NOMO-1 (cell line): ENCODE measurements at regions not wholly inside any gene's neighbourhood (a gene's known extent, or its start where the extent isn't known, plus 50 kb on each side); places are given as distances from the start of the nearest gene placed in this dataset.

Experiments used
- DNase-seq, 2 experiments: peaks; one replicate each; lab custom pipeline; 2025; ENCODE audit not compliant: unreplicated experiment in 2 of 2; lab: John Stamatoyannopoulos, UW

DNA sequence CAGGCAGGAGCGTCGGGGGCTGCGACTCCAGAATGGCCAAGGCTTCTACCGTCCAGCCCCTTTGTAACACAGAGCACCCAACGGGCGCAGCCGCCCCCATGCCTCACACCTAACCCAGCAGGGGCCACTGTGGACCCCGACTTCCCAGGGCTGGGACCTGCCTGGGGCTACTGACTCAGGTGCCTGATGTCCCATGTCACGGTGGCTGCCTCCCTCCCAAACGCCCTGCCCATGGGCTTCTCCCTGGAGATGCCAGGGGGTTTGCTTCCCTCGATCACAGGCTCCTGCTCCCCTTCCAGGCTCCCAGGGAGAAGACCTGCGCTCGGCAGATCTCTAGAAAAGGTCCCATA, 84.0 kb downstream of the MYEOV start:
- no peak for DNase-seq

DNA sequence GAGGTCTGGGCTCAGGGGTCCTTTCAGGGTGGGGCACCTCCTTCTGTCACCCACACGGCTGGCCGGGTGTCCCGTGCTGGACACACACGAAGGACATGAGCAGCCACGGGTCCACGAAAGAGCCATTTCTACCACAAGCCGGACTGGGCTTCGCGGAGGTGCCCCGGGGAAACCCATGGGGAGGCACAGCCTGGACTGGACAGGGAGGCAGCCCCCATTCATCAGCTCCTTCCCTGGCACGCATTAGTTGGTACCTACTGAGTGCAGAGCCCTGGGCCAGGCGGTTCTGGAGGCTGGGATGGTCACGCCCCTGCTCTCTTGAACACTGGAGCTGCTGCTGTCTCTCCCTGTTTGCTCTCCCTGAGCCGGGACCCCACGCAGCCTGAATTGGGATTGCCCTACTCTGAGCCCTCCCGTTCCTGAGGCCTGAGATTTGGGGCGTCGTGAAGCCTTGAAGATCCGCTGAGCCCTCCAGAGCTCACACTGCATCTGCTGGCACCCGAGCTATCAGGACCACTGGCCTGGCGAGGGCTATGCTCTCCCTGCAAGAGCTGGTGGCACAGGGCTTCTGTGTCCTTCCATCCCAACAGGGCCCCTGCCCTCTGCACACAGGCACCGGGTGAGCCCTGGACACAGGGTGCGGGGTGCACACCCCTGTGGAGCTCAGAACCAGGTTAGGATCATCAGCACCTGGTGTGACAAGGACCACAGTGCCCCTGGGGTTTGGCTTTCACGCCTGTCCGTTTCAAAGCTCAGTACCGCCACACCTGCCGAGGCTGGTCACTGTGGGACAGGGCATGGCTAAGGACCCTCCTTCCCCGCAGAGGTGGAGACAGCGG, 84.6 kb downstream of the MYEOV start:
- DNase-seq: no peak

DNA sequence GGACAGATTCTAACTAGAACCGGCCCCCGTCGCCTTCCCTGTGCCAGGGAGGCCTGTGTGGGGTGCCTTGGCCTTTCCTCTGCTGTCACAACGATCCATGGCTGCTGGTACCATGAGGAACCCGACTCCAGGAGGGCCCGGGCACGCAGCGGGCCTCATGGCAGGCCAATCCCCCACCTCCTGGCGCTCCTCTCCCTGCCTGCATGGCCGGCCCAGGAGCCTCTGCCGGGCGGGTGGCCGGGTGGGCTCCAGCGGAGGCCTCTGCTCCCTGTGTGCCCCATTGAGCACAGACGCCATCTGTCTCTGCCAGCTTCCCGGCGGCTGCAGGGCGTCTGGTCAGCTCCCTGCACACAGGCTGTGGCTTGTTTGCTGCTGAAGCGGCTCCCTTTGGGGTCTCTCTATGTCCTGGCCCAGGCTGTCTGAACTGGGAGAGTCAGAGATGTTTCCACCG, 86.5 kb downstream of the MYEOV start:
- DNase-seq: no peak

DNA sequence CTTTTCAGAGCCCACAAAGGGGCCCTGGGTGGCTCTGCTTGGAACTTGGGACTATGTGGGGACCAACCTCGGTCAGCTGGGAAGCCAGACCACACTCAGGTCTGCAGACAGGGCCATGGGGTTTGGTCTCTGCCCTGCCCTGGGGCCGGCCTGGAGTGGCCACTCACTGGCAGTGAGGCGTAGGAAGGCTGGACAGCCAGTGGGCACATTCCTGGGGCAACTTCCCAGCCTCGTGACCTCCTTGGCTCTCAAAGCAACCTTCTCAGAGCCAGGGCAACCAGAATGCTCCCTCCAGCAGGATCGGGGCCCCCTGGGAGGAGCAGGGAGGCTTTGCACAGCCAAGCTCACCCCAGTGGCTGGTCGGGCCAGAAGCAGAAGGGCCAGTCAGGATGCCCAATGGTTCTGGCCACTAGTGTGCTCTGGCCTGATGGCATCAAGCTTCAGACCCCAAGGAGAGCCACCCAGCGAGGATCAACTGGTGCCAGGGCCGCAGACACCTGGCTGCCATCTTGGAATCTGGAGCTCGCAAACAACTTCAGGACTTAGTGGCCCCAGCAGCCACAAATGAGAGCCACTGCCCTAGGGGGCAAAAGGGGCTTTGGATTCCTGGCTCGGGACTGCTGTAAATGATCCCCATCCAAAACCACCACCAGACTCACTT, 87.1 kb downstream of the MYEOV start:
- DNase-seq: no peak

DNA sequence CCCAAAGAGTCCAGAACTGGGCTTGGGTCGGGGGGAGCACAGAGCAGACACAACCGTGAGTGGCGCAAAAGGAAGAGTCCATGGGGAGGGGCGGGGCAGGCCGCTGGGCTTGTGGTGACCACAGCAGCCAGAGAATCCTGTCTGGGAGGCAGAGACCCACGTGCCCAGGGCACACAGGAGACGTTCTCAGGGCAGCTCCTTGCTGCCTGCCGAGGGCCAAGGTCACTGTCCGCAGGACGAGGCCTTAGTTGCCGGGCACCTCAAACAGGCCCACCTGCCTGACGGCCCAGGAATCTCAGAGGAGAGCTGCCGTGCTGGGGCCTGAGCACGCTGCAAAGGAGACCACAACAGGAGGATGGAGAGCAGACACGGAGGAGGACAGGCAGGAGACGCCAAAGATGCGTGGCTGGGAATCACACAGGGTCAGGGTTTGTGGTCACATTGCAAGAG, 87.8 kb downstream of the MYEOV start:
- no peak for DNase-seq

DNA sequence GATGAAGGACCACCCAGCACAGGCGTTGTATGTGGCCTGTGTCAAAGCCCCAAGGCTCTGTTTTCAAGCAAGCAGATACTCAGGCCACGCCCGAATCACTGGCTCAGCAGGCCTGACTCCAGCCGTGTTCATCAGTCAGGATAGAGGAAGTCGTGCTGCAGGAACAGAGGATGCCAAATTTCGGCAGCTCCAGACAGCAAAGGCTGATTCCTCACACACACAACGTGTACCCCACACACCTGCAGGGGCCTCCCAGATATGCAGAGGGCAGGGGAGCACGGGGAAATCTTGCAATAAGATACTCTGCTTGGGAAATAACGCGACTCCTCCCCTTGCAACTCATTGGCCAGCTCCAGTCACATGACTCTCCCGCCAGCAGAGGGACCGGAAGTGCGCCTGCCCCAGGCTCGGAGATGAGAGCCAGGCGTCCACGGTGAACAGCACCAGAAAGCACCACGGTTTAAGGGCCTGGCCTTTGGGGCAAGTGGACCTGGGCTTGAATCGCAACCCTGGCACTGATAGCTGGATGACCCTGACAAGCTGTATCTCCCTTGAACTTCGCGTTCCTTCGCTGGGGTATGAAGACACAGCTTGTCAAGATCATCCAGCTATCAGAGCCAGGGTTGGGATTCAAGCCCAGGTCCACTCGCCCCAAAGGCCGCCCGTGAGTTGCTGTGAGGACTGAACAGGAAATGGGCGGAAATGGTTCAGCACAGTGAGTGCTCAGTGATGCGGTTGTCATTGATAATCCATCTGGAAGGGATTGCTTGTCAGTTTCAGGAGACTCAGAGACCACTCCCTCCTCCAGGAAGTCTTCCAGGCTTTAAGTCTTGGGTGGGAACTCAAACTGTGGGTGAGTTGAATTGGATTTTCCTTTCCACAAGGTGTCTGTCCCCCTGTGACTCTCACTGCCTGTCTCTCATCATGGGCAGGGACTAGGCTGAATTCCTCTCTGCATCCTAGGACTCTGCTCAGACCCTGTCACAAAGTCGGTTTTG, 88.5 kb downstream of the MYEOV start:
- DNase-seq: peak; percentile 46 to 56

DNA sequence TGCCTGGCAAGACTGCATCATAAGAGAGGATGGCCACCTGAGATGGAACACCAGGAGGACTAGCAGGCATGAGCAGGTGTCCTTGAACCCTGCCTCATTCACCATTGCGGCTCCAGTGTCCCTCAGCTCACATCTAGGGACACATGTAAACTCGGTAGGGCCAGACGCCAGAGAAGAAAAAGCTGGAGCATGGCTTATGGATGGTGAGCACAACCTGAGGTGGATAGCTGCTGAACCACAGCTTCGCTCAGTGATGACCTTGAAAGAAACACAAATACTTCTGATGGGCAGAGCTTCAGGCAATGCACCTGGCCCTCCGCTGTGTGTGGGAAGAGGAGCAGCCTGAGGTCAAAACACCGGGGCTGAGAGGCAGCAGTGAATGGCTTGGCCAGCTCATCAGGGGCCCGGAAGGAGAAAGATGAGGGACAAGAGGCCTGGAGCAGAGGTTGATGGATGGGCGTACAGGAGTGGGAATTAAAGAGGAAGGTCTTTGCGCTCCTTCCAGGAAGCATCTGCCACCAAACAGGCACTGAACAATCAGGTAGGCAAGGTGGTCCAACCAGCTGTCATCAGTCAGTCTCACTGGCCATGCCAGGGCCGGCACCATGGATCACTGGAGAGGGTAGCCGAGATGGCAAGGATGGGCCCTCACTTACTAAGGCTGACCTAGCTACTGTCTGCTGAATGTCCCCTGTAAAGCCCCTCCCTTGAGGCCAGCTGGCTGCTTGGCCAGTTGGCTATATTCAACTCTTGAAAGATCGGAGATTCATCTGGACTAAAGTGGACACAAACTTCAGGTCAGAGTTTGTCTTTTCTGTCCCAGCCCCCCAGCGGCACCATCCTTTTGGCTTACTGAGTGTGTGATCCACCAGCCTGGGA, 89.7 kb downstream of the MYEOV start:
- no peak for DNase-seq

DNA sequence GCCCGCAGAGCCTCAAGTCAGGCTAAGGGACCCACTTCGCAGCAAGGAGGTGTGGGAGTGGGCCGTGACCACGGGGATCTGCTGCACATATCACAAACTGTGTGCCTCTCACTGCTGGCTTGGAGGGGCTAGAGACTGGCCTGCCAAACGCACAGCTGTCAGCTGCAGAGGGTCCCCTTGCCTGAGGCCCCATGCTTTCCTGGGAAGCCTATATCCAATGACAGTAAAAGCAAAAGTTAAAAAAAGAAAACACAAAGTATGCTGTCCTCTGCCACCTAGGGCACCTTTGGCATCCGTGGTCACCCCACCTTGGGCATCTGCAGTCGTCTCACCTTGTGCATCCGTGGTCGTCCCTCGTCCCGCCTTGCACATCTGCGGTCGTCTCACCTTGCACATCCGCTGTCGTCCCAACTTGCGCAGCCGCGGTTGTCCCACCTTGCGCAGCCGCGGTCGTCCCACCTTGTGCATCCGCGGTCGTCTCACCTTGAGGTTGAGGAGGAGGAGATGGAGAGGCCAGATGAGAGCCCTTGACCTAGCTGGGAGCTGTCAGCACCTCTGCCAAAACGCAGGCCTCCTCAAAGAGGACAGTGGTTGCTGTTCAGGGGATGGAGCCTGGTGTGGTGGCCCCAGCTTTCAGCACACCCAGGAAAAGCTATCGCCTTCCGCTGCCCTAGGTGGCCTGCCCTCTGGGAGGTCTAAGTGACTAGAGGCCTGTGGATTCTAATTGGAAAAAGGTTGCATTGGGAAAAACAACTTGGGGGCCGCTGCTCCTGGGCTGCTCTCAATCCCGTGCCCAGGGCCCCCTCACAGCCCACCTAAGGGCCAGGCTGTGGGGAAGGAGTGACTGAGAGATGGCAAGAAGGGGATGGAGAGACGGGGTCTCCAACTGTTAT, 90.5 kb downstream of the MYEOV start:
- DNase-seq: no peak

DNA sequence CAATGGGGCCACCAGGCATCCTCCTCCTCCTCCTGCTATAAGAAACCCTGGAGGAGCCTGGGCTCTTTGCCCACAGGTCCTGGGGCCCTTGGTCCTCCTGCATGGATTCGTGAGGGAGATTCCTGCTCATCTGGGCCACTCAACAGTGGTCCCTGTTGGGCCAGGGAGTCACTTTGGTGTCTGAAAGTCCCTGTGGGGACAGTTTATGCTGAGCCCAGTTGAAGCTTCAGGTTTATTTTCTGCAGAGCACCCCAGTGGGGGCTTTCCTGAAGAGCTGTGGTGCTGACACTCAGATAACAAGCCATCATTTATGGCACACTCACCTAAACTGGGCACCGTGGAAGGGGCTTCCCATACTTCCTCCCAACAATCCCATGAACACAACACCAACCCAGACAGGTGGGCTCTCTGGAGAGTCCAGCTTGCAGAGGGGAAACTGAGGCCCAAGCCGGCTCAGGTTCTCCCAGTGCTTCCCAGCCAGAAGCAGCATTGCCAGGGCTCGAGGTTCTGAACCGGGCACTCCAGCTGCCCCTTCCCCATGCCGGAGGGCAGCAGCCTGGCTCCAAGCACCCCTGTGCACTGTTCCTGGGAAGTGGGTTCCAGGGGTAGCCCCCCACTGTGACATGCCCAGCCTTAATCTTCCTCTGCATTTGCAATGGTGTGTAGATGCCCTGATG, 91.3 kb downstream of the MYEOV start:
- no peak for DNase-seq

DNA sequence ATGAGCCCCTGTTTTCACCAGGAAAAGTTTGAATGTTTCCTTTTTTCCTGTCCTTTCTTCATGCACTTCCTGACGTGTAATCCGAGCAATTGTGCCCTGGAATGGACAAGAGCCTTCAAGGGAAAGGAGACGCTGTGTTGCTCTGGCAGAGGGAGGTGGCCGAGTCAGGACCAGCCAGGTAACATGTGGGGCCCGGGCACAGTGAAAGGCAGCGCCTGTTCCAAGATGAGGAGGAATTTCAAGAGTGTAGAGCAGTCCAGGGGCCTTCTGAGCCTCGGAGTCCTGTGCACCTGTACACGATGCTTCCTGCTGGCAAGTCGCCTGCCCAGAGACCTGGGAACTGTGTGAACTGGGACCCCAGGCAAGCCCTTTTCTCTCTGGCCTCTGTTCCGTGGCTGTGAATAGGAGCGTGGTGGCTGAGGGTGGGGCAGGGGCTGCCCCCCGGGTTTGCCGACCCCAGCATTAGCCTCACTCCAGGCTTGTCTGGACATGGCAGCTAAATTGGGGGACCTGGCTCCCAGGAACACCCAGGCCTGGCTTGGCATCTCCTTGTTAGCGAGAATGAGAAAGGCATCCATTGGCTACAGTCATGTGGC, 92.0 kb downstream of the MYEOV start:
- DNase-seq: no peak

DNA sequence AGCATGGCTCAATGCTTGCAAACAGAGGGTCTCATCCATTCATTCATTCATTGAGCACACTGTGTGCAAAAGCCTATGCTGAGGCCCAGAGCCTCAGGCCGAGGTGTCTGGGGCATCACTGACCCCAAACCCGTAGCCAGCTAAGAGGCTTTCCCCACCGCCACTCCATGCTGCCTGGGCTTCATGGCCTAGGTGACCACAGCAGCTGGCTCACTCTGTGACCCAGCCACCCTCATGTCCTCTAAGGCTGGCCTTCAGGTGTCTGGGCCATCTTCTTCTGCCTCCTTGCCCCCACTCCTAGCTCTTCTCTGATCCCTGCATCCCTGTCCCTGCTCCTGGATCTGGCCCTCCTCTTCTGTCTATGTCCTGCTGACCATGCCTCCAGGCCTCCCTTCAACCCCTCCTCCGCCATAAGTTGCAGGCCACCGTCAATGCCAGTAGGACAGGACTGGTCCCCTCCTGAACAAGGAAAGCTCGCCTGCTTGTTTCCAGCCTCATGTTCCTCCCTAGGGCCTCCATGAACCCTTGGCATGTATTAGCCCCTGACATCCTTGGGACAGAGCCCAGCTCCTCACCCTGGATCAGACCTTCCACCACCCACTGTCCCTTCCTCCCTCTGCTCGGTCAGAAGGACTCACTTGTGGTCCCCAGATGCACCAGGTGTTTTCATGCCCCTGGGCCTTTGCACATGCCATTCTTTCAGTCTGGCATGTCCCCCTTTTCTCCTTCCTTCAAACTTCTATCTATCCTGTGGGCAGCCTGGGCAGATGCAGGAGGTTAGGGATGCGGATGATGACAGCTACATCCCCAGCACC, 92.8 kb downstream of the MYEOV start:
- DNase-seq: no peak

DNA sequence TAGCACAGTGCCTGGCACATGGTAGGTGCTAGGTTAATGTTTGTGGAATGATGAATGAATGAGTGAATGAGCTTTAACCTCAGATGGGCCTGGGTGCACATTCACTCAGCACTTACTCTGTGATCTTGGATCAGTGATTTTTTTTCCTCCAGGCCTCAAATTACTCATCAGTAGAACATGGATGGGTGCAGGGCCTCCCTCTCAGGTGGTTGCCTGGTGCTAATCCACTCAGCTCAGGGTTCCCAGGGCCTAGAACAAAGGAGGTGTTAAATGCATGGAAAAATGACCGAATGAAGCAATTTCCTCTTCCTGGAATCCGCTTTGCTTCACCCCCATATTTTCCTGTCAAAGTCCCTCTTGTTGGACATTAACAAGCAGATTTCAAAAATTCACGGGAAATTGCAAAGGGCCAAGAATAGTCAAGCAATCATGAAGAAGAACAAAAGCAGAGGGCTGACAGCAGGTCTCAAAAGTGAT, 93.5 kb downstream of the MYEOV start:
- no peak for DNase-seq

DNA sequence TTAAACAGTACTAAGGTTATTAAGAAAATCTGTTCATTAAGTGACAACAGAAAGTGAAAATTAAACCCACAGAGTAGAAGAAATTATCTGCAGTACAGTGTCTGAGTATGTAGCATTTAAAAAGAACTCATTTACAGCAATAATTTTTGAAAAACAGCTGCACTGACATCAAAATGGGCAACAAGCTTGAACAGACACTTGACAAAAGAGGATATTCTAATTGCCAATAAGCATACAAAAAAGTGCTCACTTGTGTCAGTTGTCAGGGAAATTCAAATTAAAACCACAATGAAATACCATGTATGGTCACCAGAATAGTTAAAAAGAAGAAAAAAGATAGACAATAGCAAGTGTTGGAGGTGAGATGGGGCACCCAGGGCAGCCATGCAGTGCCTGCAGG, 93.3 kb upstream of the LINC01488 start:
- no peak for DNase-seq

DNA sequence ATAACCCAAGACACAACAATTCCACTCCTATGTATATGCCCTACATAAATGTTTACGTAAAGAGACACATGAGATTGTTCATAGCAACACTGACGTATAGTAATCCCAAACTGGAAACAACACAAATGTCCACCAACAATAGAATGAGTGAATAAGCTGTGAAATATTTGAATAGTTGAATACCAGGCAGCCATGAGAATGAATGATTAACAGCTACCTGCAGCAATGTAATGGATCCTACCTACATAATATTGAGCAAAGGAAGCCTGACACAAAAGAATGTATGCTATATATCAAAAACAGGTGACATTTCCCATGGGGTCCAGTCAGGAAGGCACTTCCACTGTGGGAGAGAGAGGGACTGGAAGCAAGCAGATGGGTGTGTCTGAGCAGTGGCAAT, 92.8 kb upstream of the LINC01488 start:
- no peak for DNase-seq

DNA sequence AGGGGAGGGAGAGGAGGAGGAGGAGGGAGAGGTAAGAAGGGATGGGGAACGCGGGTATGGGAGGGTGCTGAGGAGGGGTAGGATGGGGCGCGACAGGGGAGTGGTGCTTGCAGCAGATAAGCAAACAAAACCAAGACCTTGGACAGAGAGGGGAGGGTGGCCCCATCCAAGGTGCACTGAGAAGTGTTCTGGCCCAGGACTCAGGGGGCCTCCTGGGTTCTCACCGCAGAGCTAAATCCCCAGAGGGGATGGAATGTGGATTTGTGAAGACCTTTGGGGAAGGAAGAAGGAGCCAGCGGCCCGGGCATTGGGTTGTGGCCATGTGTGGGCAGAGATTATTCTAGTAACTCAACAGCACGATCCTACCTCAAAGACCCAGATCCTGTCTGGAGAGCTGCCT, 90.9 kb upstream of the LINC01488 start:
- DNase-seq: no peak

DNA sequence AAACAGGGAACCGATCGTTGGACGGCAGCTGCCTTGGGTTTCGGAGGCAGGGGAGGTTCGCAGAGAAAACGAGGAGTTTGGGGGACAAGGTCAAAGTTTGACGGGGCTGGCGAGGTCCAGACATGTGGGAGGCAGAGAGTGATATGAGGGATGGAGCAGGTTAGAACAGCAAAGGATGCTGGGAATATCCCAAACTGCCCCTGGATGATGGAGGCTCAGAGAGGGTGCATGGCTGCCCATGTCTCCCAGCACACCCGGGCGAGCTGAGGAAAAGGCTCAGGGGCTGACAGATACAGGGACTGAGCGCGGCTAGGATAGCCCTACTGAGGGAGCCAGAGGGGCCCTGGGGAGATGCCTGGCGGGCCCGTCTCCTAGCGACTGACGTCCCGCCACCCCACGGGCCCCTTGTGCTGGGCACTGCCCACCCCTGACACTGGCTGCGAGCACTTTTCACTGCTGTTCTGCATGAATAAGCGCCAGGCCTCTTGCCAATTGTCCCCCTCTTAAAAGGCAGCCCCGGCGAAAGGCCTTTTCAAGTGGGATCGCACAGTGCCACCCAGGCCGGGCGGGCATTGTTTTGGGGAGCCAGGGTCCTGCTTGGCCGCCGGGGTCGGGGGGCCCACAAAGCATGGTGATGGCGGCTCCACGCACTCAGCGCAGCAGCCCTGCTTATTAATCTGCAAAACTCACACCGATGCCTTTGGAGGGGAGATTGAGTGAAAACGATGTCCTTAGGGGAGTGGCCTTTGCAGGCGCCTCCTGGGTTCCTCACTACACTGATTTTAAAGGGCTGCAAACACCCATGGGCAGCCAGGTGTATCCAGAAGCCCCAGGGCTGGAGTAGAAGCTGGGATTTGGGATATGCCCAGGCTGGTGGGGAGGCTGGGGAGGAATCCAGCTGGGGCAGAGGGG, 90.0 kb upstream of the LINC01488 start:
- DNase-seq: no peak
